ENCODE measurements at regions not wholly inside any gene's neighbourhood (a gene's known extent, or its start where the extent isn't known, plus 50 kb on each side); places are given as distances from the start of the nearest gene placed in this dataset.

- intact Hi-C loops (cut with micrococcal nuclease): no loop called here
- peaks cover 6% of the 10 kb centered on the region for H3K36me3 Mint-ChIP-seq
- no peak overlapping the region for H3K4me3 Mint-ChIP-seq
- H3K27ac ChIP-seq (ENCODE audit: low read length): no peak overlapping the region
- no peak for DNase-seq
- peaks cover 8% of the 10 kb centered on the region for H3K9me3 ChIP-seq (ENCODE audit: control insufficient read depth, insufficient read depth, low read length)
- H3K4me1 Mint-ChIP-seq: no peaks in the 10 kb centered on the region
- no peaks in the 10 kb centered on the region for H3K27me3 ChIP-seq (ENCODE audit: control insufficient read depth, insufficient read depth, low read length)
- no peaks in the 10 kb centered on the region for H3K4me1 ChIP-seq (ENCODE audit: control insufficient read depth, insufficient read depth, low read length)
- no peak overlapping the region for H3K27ac Mint-ChIP-seq
- no peaks in the 10 kb centered on the region for H3K27me3 Mint-ChIP-seq (ENCODE audit: low read depth in 2 of 2)
- TF ChIP-seq CTCF (IDR thresholded peaks at IDR 0.05): no peak
- ATAC-seq: no peak
- 26% methylated on average over 2 of the region's 2 CpGs for WGBS (ENCODE audit: insufficient coverage)
- H3K36me3 ChIP-seq (ENCODE audit: control insufficient read depth, insufficient read depth, low read length): no peaks in the 10 kb centered on the region
- H3K9me3 Mint-ChIP-seq: peaks cover 22 to 25% of the 10 kb centered on the region in 2 donors
- no peak overlapping the region for H3K4me3 ChIP-seq (ENCODE audit: low read length)
Observed at GRCh38 chr15:87263871-87264270, 992.7 kb downstream of the NTRK3 start.

- H3K27me3 Mint-ChIP-seq (ENCODE audit: low read depth in 2 of 2): no peaks in the 10 kb centered on the region
- intact Hi-C loops (cut with micrococcal nuclease): no loop called here
Observed at GRCh38 chr15:87263296-87263695, 993.2 kb downstream of the NTRK3 start.

GRCh38 chr15:87245592-87245991 is 1010.9 kb downstream of the NTRK3 start:
- intact Hi-C loops (cut with micrococcal nuclease): no loop called here
- Histone ChIP-seq H3K4me3 (ENCODE audit: low read length) (no peak overlapping the region), H3K36me3 (ENCODE audit: control insufficient read depth, insufficient read depth, low read length) (no peaks in the 10 kb centered on the region), H3K27me3 (ENCODE audit: control insufficient read depth, insufficient read depth, low read length) (no peaks in the 10 kb centered on the region), H3K27ac (ENCODE audit: low read length) (no peak overlapping the region), H3K9me3 (ENCODE audit: control insufficient read depth, insufficient read depth, low read length) (no peaks in the 10 kb centered on the region), H3K4me1 (ENCODE audit: control insufficient read depth, insufficient read depth, low read length) (no peaks in the 10 kb centered on the region)
- no peak overlapping the region for H3K27ac Mint-ChIP-seq
- no peaks in the 10 kb centered on the region for H3K36me3 Mint-ChIP-seq
- peaks cover 11 to 14% of the 10 kb centered on the region in 2 donors for H3K9me3 Mint-ChIP-seq
- no peaks in the 10 kb centered on the region for H3K27me3 Mint-ChIP-seq (ENCODE audit: low read depth in 2 of 2)
- no peak for DNase-seq
- no peaks in the 10 kb centered on the region for H3K4me1 Mint-ChIP-seq
- no peak overlapping the region for H3K4me3 Mint-ChIP-seq
- no peak for TF ChIP-seq CTCF (IDR thresholded peaks at IDR 0.05)
- 93% methylated on average over 4 of the region's 5 CpGs for WGBS (ENCODE audit: insufficient coverage)
- no peak for ATAC-seq

More at GRCh38 chr15:87263296-87263695, 993.2 kb downstream of the NTRK3 start:
- no peak for TF ChIP-seq CTCF (IDR thresholded peaks at IDR 0.05)
- no peaks in the 10 kb centered on the region for H3K4me1 ChIP-seq (ENCODE audit: control insufficient read depth, insufficient read depth, low read length)
- no peak overlapping the region for H3K4me3 ChIP-seq (ENCODE audit: low read length)
- H3K4me3 Mint-ChIP-seq: no peak overlapping the region
- H3K27ac ChIP-seq (ENCODE audit: low read length): no peak overlapping the region
- H3K4me1 Mint-ChIP-seq: no peaks in the 10 kb centered on the region
- H3K36me3 ChIP-seq (ENCODE audit: control insufficient read depth, insufficient read depth, low read length): no peaks in the 10 kb centered on the region
- no peak overlapping the region for H3K27ac Mint-ChIP-seq
- H3K36me3 Mint-ChIP-seq: peaks cover 6% of the 10 kb centered on the region
- H3K27me3 ChIP-seq (ENCODE audit: control insufficient read depth, insufficient read depth, low read length): no peaks in the 10 kb centered on the region
- H3K9me3 Mint-ChIP-seq: peaks cover 25% of the 10 kb centered on the region in 2 donors
- H3K9me3 ChIP-seq (ENCODE audit: control insufficient read depth, insufficient read depth, low read length): peaks cover 8% of the 10 kb centered on the region
- no peak for ATAC-seq
- DNase-seq: no peak

GRCh38 chr15:87243474-87243873 is 1013.1 kb downstream of the NTRK3 start:
- DNase-seq: no peak
- no peaks in the 10 kb centered on the region for H3K9me3 ChIP-seq (ENCODE audit: control insufficient read depth, insufficient read depth, low read length)
- no peak overlapping the region for H3K27ac ChIP-seq (ENCODE audit: low read length)
- no peaks in the 10 kb centered on the region for H3K27me3 ChIP-seq (ENCODE audit: control insufficient read depth, insufficient read depth, low read length)
- Mint-ChIP-seq H3K4me1 (no peaks in the 10 kb centered on the region), H3K9me3 (peaks cover 13 to 20% of the 10 kb centered on the region in 2 donors), H3K27ac (no peak overlapping the region), H3K4me3 (no peak overlapping the region), H3K36me3 (no peaks in the 10 kb centered on the region), H3K27me3 (ENCODE audit: low read depth in 2 of 2) (no peaks in the 10 kb centered on the region)
- ATAC-seq: no peak
- H3K36me3 ChIP-seq (ENCODE audit: control insufficient read depth, insufficient read depth, low read length): no peaks in the 10 kb centered on the region
- H3K4me3 ChIP-seq (ENCODE audit: low read length): no peak overlapping the region
- intact Hi-C loops (cut with micrococcal nuclease): no loop called here
- H3K4me1 ChIP-seq (ENCODE audit: control insufficient read depth, insufficient read depth, low read length): no peaks in the 10 kb centered on the region
- no peak for TF ChIP-seq CTCF (IDR thresholded peaks at IDR 0.05)

Data from natural killer cell (primary cell).